Calu3 (cell line): ENCODE measurements at regions not wholly inside any gene's neighbourhood (a gene's known extent, or its start where the extent isn't known, plus 50 kb on each side); places are given as distances from the start of the nearest gene placed in this dataset.

ENCODE experiments used
- BruUV-seq: library from RNA; stranded (reverse); fragments of 400-500 nt; replicated peaks from 2 replicates; lab custom pipeline; 2021; lab: Mats Ljungman, UMichigan
- CTCF ChIA-PET: fragments of 300-600 bp; sonication (Branson Sonifier 250); formaldehyde crosslinking; loops from one replicate; lab custom pipeline; 2022; ENCODE audit warnings: antibody characterized with exemption; lab: Charles Lee
- DNase-seq: peaks from one replicate; pipeline ENCODE4 v3.0.0; 2022
- H3K27ac Mint-ChIP-seq: one replicate; pipeline ENCODE4 v1.8.0; 2022; ENCODE audit warnings: mixed read lengths; ENCODE audit not compliant: unreplicated experiment
- H3K27me3 Mint-ChIP-seq: one replicate; pipeline ENCODE4 v1.8.0; 2022; ENCODE audit warnings: mixed read lengths; ENCODE audit not compliant: unreplicated experiment
- H3K36me3 Mint-ChIP-seq: one replicate; pipeline ENCODE4 v1.8.0; 2022; ENCODE audit warnings: mild to moderate bottlenecking, moderate library complexity, mixed read lengths; ENCODE audit not compliant: insufficient read depth, unreplicated experiment
- H3K4me1 Mint-ChIP-seq: one replicate; pipeline ENCODE4 v1.8.0; 2022; ENCODE audit warnings: mild to moderate bottlenecking, low read depth, mixed read lengths; ENCODE audit not compliant: unreplicated experiment
- H3K4me3 Mint-ChIP-seq: one replicate; pipeline ENCODE4 v1.8.0; 2022; ENCODE audit warnings: mild to moderate bottlenecking, low read depth, moderate library complexity, mixed read lengths; ENCODE audit not compliant: unreplicated experiment
- H3K9me3 Mint-ChIP-seq: one replicate; pipeline ENCODE4 v1.8.0; 2022; ENCODE audit warnings: low read depth, mixed read lengths; ENCODE audit not compliant: unreplicated experiment
- intact Hi-C: fragments of 100-400 bp; cut with micrococcal nuclease; formaldehyde crosslinking; loops from one replicate; pipeline ENCODE4 v1.10.0; 2022; ENCODE audit not compliant: unreplicated experiment
- TF ChIP-seq, protein P1 (sequence below): fragments of 200-600 bp; IDR thresholded peaks from one replicate; pipeline ENCODE4 v1.8.0; 2022; ENCODE audit warnings: antibody characterized with exemption; ENCODE audit not compliant: unreplicated experiment

DNA sequence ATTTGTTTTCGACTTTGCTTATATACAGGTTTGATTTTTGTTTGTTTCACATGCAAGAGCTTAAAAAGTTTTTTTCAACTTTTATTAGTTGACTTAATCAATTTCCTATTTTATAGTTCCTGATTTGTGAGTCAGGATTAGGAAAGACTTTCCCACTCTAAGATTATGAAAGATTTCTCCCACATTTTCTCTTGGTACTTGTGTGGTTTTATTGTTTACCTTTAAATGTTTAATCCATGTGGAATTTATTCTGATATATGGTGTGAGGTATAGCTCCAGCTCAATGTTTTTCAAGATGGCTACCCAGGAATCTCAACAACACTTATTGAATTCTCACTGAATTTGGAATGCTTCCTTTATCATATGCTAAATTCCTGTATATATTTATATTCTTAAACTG is 117.8 kb upstream of the LGALSL start:
- BruUV-seq = no TSS peak
- Mint-ChIP-seq H3K4me1 (peaks cover under 1% of the 10 kb centered on the region), H3K9me3 (peaks cover 3% of the 10 kb centered on the region), H3K4me3 (no peak overlapping the region), H3K36me3 (no peaks in the 10 kb centered on the region), H3K27me3 (no peaks in the 10 kb centered on the region), H3K27ac (no peak overlapping the region)
- CTCF ChIA-PET = no interaction called here
- DNase-seq = no peak
- TF ChIP-seq, protein P1, sequence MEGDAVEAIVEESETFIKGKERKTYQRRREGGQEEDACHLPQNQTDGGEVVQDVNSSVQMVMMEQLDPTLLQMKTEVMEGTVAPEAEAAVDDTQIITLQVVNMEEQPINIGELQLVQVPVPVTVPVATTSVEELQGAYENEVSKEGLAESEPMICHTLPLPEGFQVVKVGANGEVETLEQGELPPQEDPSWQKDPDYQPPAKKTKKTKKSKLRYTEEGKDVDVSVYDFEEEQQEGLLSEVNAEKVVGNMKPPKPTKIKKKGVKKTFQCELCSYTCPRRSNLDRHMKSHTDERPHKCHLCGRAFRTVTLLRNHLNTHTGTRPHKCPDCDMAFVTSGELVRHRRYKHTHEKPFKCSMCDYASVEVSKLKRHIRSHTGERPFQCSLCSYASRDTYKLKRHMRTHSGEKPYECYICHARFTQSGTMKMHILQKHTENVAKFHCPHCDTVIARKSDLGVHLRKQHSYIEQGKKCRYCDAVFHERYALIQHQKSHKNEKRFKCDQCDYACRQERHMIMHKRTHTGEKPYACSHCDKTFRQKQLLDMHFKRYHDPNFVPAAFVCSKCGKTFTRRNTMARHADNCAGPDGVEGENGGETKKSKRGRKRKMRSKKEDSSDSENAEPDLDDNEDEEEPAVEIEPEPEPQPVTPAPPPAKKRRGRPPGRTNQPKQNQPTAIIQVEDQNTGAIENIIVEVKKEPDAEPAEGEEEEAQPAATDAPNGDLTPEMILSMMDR = no peak
- intact Hi-C loops = no loop called here

GRCh38 chr2:64337314-64337713 is 116.6 kb upstream of the LGALSL start:
- CTCF ChIA-PET = no interaction called here
- intact Hi-C loops = no loop called here

GRCh38 chr2:64338108-64338507 is 115.9 kb upstream of the LGALSL start:
- TF ChIP-seq, protein P1 = no peak
- intact Hi-C loops = no loop called here
- Mint-ChIP-seq H3K4me3 (no peak overlapping the region), H3K27me3 (no peaks in the 10 kb centered on the region), H3K9me3 (peaks cover 3% of the 10 kb centered on the region), H3K36me3 (no peaks in the 10 kb centered on the region), H3K27ac (no peak overlapping the region), H3K4me1 (peaks cover 11% of the 10 kb centered on the region)
- no peak for DNase-seq
- CTCF ChIA-PET = no interaction called here
- BruUV-seq = no TSS peak

More at GRCh38 chr2:64337314-64337713, 116.6 kb upstream of the LGALSL start:
- no peak for DNase-seq
- Mint-ChIP-seq H3K27me3 (no peaks in the 10 kb centered on the region), H3K36me3 (no peaks in the 10 kb centered on the region), H3K9me3 (peaks cover 3% of the 10 kb centered on the region), H3K4me1 (peaks cover 5% of the 10 kb centered on the region), H3K4me3 (no peak overlapping the region), H3K27ac (no peak overlapping the region)
- BruUV-seq = no TSS peak
- TF ChIP-seq, protein P1 = no peak

DNA sequence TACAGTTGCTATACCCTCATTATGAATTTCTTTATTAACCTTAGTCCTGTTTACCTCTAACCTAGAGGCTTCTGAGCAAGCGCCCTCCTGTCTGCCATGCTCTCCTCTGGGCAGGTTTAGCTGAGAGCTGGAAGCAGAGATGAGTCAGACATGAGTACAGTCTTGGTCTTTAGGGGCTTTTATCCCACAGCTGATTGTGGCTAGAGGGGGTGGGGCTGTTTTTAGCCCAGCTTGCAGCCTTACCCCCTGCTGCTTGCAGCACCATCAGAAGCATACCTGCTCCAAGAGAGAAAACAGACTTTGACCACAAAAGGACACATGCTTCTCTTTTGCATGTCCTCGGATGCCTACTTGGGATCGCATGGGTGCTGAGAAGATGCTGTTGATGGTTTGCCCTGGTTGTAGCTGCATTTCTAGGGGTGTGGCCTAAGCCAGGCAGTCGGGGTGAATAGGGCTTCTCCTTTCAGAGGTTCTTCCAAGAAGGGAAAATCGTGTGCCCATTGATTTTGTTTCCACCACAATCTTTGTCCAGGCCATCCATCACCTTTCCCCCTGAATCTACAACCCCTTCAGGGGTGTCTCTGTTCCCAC is 115.0 kb upstream of the LGALSL start:
- no peaks in the 10 kb centered on the region for H3K36me3 Mint-ChIP-seq
- no TSS peak for BruUV-seq
- no peak overlapping the region for H3K27ac Mint-ChIP-seq
- no peak for DNase-seq
- intact Hi-C loops = no loop called here
- TF ChIP-seq, protein P1 = no peak
- H3K4me1 Mint-ChIP-seq = peaks cover 11% of the 10 kb centered on the region
- H3K27me3 Mint-ChIP-seq = no peaks in the 10 kb centered on the region
- H3K9me3 Mint-ChIP-seq = peaks cover 3% of the 10 kb centered on the region
- CTCF ChIA-PET = no interaction called here
- no peak overlapping the region for H3K4me3 Mint-ChIP-seq
